ENCODE measurements at regions not wholly inside any gene's neighbourhood (a gene's known extent, or its start where the extent isn't known, plus 50 kb on each side); places are given as distances from the start of the nearest gene placed in this dataset.
"Not testable (repeated sequence)": the region's sequence is repeated elsewhere in the genome, so short reads cannot be mapped to it uniquely, and the experiment has no call there.

DNA sequence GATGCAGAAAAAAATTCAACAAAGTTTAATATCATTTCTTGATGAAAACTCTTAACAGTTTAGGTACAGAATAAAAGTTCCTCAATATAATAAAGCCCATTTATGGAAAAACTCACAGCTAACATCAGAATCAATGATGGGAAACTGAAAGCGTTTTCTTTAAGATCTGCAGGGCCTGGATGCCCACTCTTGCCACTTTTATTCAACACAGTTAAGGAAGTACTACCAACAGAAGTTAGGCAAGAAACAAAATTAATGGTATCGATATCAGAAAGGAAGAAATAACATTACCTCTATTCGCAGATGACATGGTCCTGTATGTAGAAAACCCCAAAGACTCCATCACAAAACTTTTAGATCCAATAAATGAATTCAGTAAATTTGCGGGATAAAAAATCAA lies 542.4 kb upstream of the RGMB start:
- DNase-seq = no peak

DNA sequence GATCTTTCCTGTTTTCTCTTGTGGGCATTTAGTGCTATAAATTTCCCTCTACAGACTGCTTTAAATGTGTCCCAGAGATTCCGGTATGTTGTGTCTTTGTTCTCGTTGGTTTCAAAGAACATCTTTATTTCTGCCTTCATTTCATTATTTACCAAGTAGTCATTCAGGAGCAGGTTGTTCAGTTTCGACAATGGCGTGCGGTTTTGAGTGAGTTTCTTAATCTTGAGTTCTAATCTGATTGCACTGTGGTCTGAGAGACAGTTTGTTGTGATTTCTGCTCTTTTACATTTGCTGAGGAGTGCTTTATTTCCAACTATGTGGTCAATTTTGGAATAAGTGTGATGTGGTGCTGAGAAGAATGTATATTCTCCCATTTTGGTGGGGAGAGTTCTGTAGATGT lies 535.7 kb upstream of the RGMB start:
- not testable (repeated sequence) for DNase-seq

DNA sequence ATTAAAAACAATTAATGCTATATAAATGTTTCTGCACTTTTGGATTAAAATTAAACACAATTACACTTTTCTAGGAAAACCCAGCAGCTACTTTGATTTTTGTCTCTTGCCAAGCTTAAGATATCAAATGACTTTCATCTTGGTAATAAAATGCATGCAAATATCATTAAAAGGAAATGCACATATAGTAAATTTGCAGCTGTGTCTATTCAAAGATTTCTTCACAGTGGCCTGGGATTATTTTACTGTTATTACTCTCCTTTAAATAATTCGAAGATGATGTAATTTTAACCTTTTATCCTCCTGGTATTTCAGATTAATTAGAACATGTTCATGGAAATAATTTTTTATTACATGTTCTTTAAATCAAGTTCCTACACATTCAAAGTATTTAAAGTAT lies 529.5 kb upstream of the RGMB start:
- no peak for DNase-seq

DNA sequence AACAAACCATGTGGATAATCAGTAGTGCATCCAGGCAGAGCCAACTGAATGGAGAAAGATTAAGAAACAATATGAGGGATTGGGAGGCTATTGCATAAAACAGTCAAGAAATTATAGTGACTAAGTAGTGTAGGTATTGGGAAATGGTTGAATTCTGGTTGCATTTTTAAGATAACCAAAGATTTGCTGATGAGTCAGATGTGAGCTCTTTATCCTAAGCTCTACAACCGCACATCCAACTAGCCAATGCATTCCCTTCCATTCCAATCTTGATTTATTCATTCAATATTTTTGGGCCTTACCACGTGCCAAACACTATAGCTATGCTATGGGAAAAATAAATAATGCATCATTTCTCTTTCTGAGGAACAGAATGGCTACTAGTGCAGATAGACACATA lies 524.5 kb upstream of the RGMB start:
- no peak for DNase-seq

DNA sequence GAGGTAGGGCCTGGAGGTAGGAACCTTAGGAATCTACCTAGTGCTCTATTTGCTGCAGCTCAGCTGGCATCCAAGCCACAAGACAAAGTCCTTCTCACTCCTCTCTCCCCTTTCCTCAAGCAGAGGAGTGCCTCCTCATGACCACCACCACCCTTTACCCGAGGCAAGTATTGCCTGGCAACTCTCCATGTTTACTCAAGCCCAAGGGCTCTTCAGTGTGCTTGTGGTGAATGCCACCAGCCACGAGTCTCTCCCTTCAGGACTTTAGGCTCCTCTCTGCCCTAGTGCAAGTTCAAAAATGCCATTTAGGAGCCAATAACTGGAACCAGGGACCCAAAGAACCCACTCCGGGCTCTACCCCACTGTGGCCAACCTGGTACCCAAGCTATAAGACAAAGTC lies 514.5 kb upstream of the RGMB start:
- no peak for DNase-seq

DNA sequence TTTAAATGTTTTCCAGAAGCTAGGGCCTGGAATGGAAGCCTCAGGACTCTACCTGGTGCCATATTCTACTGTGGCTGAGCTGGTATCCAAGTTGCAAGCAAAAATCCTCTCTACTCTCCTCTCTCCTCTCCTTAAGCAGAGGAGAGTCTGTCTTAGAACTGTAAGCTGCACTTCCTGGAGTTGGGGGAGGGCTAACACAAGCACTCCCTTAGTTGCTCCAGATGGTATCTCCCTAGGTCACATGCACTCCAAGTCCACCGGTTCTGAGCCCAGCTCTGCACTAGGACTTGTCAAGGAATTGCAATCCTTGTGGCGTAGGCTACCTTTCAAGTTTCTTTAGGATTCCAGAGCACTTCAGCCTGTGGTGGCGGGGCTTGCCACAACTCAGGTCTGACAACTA lies 513.9 kb upstream of the RGMB start:
- DNase-seq = no peak

DNA sequence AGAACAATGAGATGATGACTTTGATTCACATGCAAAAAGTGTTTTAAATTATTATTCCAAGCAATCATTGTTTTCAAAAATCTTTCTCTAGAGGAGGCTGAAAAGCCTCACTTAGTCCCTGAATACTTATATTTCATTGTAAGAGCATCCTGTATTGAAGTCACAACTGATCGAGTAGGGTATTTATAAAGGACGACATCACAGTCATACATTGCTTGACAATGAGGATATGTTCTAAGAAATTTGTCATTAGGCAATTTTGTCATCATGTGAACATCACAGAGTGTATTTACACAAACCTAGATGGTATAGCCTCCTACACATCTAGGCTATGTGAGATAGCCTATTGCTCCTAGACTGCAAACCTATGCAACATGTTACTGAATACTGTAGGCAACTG lies 510.4 kb upstream of the RGMB start:
- DNase-seq = no peak

DNA sequence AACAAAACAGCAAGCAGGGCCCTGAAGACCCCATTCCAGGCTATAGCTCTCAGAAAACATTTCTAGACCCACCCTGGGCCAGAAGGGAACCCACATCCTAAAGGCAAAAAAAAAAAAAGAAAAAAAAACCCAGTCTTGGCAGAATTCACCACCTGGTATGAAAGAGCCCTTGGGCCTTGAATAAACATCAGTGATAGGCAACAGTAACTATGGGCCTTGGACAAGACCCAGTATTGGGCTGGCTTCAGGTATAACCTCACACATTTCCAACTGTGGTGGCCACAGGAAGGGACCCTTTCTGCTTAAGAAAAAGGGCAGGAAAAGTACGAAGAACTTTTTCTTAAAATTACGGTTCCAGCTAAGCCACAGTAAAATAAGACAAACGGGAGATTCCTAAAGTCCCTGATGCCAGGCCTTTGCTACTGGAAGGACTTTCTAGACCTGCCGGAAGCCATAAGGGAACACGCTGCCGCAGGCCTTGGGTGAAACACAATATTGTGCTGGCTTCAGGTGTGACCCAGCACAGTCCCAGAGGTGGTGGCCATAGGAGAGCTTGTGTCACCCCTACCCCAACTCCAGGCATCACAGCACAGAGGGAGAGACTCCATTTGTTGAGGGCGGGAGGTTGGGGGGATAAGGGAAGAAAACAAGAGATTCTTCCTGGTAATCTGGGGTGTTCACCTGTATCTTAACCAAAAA lies 505.2 kb upstream of the RGMB start:
- no peak for DNase-seq

DNA sequence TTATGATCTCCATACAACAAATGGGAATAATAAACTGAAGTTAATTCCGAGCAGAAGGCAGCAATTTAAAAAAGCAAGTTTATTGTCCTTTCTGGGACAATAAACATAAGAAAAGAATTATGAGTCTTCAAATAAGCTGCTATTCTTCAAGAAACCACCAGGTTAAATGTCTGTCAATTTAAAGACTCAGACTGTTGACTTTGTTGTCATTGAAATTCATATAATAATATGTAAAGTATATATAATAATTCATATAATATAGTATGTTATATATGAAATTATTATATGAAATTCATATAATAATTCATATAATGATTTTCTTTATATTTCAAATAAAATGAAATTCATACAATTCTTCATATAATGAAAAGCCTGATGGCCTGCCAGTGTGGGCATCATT lies 497.5 kb upstream of the RGMB start:
- DNase-seq = no peak

DNA sequence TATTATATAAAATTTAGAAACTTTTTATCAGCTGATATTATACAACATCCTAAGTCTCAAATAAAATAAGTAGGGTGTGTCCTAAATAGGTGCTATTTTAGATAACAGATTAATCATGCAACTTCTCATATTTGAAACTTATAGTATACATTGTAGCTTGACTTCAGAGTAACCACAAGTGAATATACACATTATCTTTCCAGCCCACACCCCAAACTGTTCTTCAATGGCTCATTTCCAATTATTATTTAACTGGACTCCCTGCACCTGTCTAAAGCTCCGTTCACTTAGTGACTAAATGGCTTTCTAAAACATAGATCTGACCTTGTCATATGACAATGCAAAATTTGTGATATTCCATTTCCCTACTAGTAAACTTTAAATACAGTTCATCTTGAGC lies 490.9 kb upstream of the RGMB start:
- DNase-seq = no peak

DNA sequence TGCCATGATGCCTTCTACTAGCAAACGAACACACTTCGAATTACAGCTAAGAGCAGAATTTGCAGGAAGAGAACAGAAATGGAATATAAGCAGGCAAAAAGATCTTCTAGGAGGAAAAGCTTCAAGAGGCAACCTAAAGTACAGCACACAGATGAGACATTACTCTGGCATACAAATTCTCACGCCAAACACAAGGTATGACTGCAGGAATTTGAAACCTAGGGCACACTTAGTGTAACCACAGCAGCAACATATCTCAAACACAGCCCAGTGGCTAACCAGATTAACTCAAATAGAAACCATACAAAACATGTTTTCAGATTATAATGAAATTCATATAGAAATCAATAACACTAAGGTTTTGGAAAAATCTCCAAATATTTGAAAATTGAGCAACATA lies 481.0 kb upstream of the RGMB start:
- DNase-seq = no peak

DNA sequence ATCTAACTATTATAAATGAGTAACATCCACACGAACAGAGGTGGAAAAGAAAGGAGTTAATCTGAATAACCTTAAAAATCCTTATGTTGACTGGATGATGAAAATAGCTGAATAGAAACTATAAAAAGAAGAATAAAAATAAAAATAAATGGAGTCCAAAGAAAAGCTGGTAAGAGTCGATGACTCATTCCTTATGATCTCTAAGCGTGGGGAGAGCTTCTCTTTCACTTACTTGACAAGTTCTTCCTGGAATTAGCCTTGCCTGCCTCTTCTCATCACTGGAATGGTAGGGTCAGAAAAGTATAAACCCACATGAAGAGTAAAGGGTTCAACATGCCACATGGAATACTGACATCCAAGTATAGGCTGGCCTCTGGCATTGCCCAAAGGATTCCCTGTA lies 477.0 kb upstream of the RGMB start:
- no peak for DNase-seq

DNA sequence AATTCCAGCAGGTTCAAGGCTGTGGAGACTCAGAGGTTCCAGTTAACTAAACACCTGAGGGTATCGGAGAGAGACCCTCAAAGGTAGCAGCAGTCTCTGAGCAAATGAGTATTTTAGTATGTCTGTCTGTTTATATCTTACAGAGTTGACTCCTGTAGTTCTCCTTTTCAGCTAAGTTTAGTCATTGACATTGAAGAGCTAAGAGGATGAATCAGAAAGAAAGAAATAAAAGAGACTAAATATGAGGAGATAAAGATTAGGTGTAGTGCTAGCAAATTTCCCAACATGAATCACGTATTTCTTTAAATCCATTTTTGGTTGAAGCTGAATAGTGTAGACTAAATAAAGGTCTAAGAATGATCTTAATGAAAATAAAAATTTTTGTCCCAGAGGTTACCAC lies 474.0 kb upstream of the RGMB start:
- no peak for DNase-seq

DNA sequence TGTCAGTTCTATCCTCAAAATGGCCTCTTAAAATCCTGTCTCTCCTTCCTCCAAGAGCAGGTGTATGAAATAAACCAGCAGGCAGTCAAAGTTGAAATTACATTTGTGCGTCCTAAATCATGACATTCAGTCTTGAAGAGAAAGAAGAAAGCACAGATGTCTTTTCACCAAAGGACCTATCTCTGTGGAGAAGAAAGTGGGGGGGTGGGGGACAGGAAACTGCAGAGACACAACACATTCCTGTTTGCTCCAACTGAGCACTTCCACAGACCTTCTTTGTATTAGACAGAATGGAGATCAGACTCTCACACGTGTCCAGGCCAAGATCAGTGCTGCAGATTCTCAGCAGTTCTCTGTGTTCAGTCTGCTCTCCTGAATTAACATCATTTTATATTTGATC lies 471.9 kb upstream of the RGMB start:
- no peak for DNase-seq

DNA sequence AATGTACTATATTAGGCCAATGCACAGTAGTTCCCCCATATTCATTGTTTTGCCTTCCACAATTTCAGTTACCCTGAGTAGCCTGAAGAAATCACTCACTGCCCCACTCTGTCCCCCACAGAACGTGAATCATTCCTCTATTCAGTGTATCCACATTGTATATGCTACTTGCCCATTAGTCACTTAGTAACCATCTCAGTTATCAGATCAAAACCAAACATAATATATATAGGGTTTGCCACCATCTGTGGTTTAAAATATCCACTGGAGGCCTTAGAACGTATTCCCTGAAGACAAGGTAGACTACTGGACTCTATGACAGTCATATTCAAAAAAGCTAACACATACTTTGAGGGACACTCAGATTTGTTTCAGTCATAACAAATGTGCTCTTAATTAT lies 465.7 kb upstream of the RGMB start:
- no peak for DNase-seq

DNA sequence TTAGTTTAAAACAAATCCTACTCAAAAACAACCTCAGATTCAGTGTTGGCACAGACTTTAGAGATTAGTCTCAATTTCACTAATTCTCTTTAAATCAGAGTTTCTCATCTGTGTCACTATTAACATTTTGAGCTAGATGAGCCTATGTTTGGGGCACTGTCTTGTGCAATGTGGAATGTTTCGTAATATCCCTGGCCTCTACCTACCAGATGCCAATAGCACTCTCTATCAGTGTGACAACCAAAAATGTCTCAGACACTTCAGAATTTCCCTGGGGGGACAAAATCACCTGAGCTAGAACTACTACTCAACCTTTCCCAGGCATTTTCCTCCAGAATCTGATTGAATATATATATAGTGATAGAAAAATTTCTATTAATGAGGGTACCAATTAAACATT lies 465.2 kb upstream of the RGMB start:
- DNase-seq = no peak

DNA sequence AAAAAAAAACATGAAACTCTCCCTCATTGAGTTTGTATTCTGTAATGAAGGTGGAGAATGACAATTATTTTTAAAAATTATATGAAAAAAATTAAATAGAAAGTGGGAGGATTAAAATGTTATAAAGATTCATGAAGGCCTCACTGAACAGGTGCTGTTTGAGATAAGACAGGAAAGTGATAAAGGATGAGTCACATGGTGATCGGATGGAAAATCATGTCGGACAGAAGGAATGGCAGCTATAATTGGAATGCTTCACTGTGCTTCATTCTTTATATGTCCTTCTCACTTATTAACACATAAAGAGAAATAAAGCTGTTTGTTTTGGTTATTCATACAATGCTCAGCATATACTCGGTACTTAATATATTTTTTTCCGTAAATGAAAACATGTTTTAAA lies 464.5 kb upstream of the RGMB start:
- DNase-seq = no peak

DNA sequence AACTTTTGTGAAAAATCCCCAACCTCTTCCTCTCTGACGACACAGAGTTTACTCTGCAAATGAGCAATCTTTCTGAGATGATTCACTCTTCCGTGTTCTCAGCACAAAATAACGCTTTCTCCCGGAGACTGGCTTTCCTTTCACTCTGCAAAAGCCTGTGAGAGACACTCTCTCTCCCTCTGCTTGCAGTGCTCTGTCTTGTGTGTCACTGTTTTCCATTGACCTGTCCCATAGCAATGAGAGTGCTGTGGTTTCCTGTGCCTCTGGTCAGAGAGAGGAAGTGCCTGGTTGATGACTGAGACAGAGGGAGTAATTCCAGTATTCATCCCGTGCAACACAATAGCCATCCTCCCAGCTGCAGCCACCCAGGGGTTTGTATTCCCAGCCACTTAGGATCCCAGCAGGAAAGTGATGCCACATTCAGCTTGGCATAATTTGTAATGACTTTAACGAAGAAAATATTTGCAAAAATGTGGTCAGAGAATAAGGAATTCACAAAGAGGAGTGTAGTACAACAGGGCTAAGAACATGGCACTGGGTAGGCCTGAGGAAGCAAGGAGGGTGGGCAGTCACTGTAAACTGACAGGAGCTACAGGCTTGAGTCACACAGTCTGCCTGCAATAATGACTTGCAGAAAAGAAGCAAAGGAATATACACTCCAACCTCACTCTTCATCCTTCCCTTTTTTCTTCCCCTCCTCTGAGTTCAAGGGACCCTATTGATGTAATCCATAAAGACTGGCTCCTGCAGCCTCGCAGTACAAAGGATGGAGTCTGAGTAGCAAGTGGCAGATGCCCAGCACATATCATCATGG lies 463.5 kb upstream of the RGMB start:
- DNase-seq = peak; percentile 22

DNA sequence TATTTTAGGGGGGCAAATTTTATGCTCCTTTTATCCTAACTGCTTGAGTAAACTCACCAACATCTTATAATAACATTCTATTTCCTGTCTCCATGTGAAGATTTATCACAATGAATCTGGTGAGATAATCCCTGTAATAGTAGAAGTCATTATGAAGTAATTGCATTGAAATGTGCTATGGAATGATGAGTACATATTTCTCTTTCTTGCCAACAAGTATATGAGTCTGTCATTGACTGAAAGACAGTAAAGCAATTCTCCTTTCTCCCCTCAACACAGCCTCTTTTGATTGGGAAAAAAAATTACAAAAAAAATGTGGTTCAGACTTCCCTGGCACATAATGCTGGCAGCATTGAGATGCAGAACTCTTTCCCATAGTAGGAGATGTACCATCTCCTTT lies 459.2 kb upstream of the RGMB start:
- no peak for DNase-seq

DNA sequence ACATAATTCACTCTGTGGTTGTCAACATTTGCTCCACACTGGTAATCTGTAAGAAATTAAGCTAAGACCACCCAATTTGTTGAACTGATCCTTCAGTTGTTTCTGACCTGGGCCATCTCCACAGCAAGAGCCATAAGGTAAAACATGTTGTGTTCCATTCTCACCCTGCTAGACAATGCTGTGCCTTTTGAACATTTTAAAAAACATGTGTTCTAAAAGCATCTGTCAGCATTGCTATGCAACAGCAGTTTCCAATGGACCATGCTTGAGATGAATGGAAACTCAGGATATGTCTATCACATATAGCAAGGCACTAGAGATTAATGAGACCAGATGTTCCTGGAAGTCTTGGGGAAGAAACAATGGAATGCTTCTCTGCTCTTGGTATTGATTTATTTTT lies 455.1 kb upstream of the RGMB start:
- no peak for DNase-seq

DNA sequence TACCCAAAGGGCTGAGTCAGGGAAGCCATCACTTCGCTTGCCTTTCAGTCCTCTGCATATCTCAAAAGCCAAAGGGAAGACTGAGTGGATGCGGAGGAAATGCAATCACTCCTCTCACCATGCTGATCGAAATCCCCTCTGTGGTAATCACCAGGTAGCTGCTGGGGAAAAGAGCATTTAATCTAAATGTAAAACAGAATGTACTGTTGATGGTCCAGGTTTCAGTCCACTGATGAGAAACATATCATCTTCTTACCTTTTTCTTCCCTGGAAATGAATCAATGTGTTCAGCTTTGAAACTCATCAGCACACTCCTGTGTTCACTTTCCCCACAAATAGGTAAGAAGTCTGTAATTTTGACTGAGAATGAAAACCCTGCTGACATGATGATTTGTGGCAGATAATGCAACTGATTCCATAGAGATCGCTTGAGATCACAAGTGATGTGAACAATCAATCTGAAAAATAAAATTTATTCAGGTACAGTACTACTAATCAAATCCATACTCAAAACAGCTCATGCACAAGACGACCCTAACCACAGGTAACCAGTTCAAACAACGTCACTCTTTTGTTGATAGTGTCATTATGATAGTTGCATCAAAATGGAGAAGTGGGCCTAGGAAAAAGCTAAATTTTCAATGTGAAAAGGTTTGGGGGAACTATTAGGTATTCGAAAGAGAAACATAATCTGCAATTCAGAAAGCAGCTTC lies 454.0 kb upstream of the RGMB start:
- DNase-seq = no peak

DNA sequence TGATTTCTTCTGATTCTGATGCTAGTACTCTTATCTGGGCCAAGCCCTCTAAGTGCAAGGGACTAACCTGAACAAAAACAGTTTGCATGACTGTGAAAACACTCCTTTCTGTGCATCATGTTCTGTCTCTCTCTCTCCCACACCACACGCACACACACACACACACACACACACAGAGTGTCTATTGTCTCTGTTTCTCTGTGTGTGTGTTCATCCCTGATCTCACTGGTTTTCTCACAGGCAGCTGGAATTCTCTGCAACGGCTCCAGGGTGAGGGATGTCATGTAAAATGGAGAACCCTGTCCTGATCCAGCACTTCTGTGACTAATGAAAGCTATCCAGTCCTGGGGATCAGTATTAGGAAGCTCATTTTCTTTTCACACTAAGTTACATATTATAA lies 453.1 kb upstream of the RGMB start:
- DNase-seq = no peak

DNA sequence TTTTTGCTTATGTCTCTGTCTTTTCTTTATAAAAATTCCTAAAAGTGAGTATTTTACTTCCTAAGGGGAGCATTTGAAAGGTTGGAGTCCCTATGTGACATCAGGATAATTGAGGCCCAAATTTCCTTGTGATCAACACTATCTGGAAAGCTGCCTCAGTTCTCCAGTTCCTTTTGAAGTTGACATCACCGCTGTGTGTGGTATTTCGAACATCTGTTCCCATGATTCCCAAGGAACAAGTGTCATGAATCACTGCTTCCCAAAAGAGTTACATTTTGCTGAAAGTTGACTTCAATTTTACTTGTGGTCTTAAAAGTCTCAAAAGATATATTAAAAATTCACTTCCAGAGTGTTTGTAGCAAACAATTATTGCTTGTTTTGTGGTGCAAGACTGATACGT lies 452.1 kb upstream of the RGMB start:
- no peak for DNase-seq

DNA sequence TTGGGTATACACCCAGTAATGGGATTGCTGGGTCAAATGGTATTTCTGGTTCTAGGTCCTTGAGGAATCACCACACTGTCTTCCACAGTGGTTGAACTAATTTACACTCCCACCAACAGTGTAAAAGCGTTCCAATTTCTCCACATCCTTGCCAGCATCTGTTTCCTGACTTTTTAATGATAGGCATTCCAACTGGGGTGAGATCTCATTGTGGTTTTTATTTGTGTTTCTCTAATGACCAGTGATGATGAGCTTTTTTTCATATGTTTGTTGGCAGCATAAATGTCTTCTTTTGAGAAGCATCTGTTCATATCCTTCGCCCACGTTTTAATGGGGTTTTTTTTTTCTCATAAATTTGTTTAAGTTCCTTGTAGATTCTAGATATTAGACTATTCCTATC lies 448.3 kb upstream of the RGMB start:
- DNase-seq = not testable (repeated sequence)
